H9 (cell line): ENCODE measurements at regions not wholly inside any gene's neighbourhood (a gene's known extent, or its start where the extent isn't known, plus 50 kb on each side); places are given as distances from the start of the nearest gene placed in this dataset.

Source experiments
- DNase-seq: peaks from one replicate; pipeline ENCODE4 v3.0.0-alpha.2; 2017
- H2AFZ ChIP-seq: one replicate; pipeline ENCODE4 v1.6.1; 2013; ENCODE audit warnings: mild to moderate bottlenecking, low read length, control low read depth, moderate library complexity
- H2AK5ac ChIP-seq: 2 replicates; pipeline ENCODE4 v1.6.1; 2013; ENCODE audit warnings: low read length, control low read depth, mixed read lengths; ENCODE audit not compliant: insufficient read length
- H2BK120ac ChIP-seq: one replicate; pipeline ENCODE4 v1.6.1; 2013; ENCODE audit warnings: low read depth, mild to moderate bottlenecking, low read length, control low read depth, inconsistent platforms; ENCODE audit not compliant: poor library complexity, severe bottlenecking
- H2BK12ac ChIP-seq: 2 replicates; pipeline ENCODE4 v1.6.1; 2013; ENCODE audit warnings: low read length, control low read depth, mixed read lengths, low read depth; ENCODE audit not compliant: insufficient read length
- H2BK15ac ChIP-seq: 2 replicates; pipeline ENCODE4 v1.6.1; 2013; ENCODE audit warnings: low read depth, low read length, control low read depth
- H2BK20ac ChIP-seq: one replicate; pipeline ENCODE4 v1.6.1; 2013; ENCODE audit warnings: low read depth, mild to moderate bottlenecking, low read length, control low read depth, inconsistent platforms; ENCODE audit not compliant: poor library complexity, severe bottlenecking
- H2BK5ac ChIP-seq: 2 replicates; pipeline ENCODE4 v1.6.1; 2013; ENCODE audit warnings: low read length, control low read depth, mixed read lengths; ENCODE audit not compliant: insufficient read length
- H3K14ac ChIP-seq: 2 replicates; pipeline ENCODE4 v1.6.1; 2013; ENCODE audit warnings: low read length, control low read depth; ENCODE audit not compliant: insufficient read depth
- H3K18ac ChIP-seq: 2 replicates; pipeline ENCODE4 v1.6.1; 2013; ENCODE audit warnings: low read depth, mild to moderate bottlenecking, mixed read lengths, low read length, control low read depth; ENCODE audit not compliant: insufficient read length
- H3K23ac ChIP-seq: 2 replicates; pipeline ENCODE4 v1.6.1; 2013; ENCODE audit warnings: low read length, control low read depth, mixed read lengths, low read depth; ENCODE audit not compliant: insufficient read length
- H3K23me2 ChIP-seq: 2 replicates; pipeline ENCODE4 v1.6.1; 2013; ENCODE audit warnings: low read depth, mild to moderate bottlenecking, mixed read lengths, low read length, control low read depth; ENCODE audit not compliant: insufficient read length, poor library complexity, severe bottlenecking
- H3K27ac ChIP-seq: 2 replicates; pipeline ENCODE4 v1.5.1; 2013; ENCODE audit warnings: low read length, control low read depth, mixed read lengths, low read depth; ENCODE audit not compliant: insufficient read length
- H3K27me3 ChIP-seq: 2 replicates; pipeline ENCODE4 v1.6.1; 2013; ENCODE audit warnings: low read length, control low read depth, inconsistent platforms; ENCODE audit not compliant: insufficient read depth
- H3K4ac ChIP-seq: 2 replicates; pipeline ENCODE4 v1.6.1; 2013; ENCODE audit warnings: low read depth, mild to moderate bottlenecking, control low read depth, inconsistent platforms, low read length, moderate library complexity
- H3K4me1 ChIP-seq: 2 replicates; pipeline ENCODE4 v1.6.1; 2013; ENCODE audit warnings: low read length, control low read depth, inconsistent platforms; ENCODE audit not compliant: insufficient read depth
- H3K4me2 ChIP-seq: 2 replicates; pipeline ENCODE4 v1.6.1; 2013; ENCODE audit warnings: low read length, control low read depth, mixed read lengths; ENCODE audit not compliant: insufficient read length, insufficient read depth
- H3K56ac ChIP-seq: 2 replicates; pipeline ENCODE4 v1.6.1; 2013; ENCODE audit warnings: low read depth, mild to moderate bottlenecking, mixed read lengths, low read length, control low read depth; ENCODE audit not compliant: insufficient read length
- H3K79me1 ChIP-seq: 2 replicates; pipeline ENCODE4 v1.6.1; 2013; ENCODE audit warnings: low read depth, mild to moderate bottlenecking, moderate library complexity, low read length, control low read depth, inconsistent platforms; ENCODE audit not compliant: insufficient read depth, poor library complexity, severe bottlenecking
- H3K79me2 ChIP-seq: 2 replicates; pipeline ENCODE4 v1.6.1; 2013; ENCODE audit warnings: low read length, control low read depth, inconsistent platforms; ENCODE audit not compliant: insufficient read depth
- H3K9ac ChIP-seq: 2 replicates; pipeline ENCODE4 v1.6.1; 2013; ENCODE audit warnings: low read length, control low read depth, mixed read lengths; ENCODE audit not compliant: insufficient read length; ENCODE audit errors: extremely low read depth
- H3K9me3 ChIP-seq: one replicate; pipeline ENCODE4 v1.6.1; 2013; ENCODE audit warnings: low read depth, low read length, inconsistent platforms; ENCODE audit not compliant: control insufficient read depth
- H3T11ph ChIP-seq: one replicate; pipeline ENCODE4 v1.6.1; 2013; ENCODE audit warnings: mild to moderate bottlenecking, low read length, control low read depth, inconsistent platforms
- H4K20me1 ChIP-seq: one replicate; pipeline ENCODE4 v1.6.1; 2013; ENCODE audit not compliant: control insufficient read depth, insufficient read length, insufficient read depth
- H4K5ac ChIP-seq: 2 replicates; pipeline ENCODE4 v1.6.1; 2013; ENCODE audit warnings: low read depth, mild to moderate bottlenecking, mixed read lengths, low read length, control low read depth; ENCODE audit not compliant: insufficient read length
- H4K8ac ChIP-seq: replicated peaks from 2 replicates; pipeline ENCODE4 v1.6.1; 2013; ENCODE audit warnings: low read length, control low read depth, mixed read lengths, low read depth; ENCODE audit not compliant: insufficient read length
- H4K91ac ChIP-seq: 2 replicates; pipeline ENCODE4 v1.6.1; 2013; ENCODE audit warnings: low read depth, mild to moderate bottlenecking, moderate library complexity, mixed read lengths, low read length, control low read depth; ENCODE audit not compliant: insufficient read length
- H3K27ac Mint-ChIP-seq, 3 experiments: 2 replicates in 2 of 3; 3 replicates in 1 of 3; pipeline ENCODE4 v1.8.0; 2020 to 2021; ENCODE audit warnings: mixed read lengths in 3 of 3, mild to moderate bottlenecking in 1 of 3, moderate library complexity in 1 of 3
- H3K27me3 Mint-ChIP-seq: 2 replicates; pipeline ENCODE4 v1.8.0; 2021; ENCODE audit warnings: low read depth, mild to moderate bottlenecking, moderate library complexity, mixed read lengths
- H3K36me3 Mint-ChIP-seq, 3 experiments: 2 replicates in 2 of 3; 3 replicates in 1 of 3; pipeline ENCODE4 v1.8.0; 2020 to 2021; ENCODE audit warnings: low read depth in 3 of 3, mixed read lengths in 3 of 3; ENCODE audit not compliant: insufficient read depth in 1 of 3
- H3K4me1 Mint-ChIP-seq, 2 experiments: 2 replicates each; pipeline ENCODE4 v1.8.0; 2020; ENCODE audit warnings: mixed read lengths in 2 of 2
- H3K4me3 Mint-ChIP-seq, 2 experiments: 2 replicates in 1 of 2; 3 replicates in 1 of 2; pipeline ENCODE4 v1.8.0; 2020 to 2021; ENCODE audit warnings: mild to moderate bottlenecking in 2 of 2, mixed read lengths in 2 of 2, moderate library complexity in 1 of 2
- H3K9me3 Mint-ChIP-seq, 2 experiments: 2 replicates in 1 of 2; 3 replicates in 1 of 2; pipeline ENCODE4 v1.8.0; 2020; ENCODE audit warnings: mild to moderate bottlenecking in 2 of 2, mixed read lengths in 2 of 2, moderate library complexity in 1 of 2
- WGBS: extraction: QIAGEN DNeasy Blood & Tissue Kit; methylation state at CpG from one replicate; pipeline ENCODE4 v1.1.7; 2013; ENCODE audit warnings: missing lambda C conversion rate, low lambda C conversion rate, mixed read lengths; ENCODE audit not compliant: insufficient read length; ENCODE audit errors: extremely low coverage; 5-methylcytosine and 5-hydroxymethylcytosine counted together
- TF ChIP-seq, protein P1 (sequence below): fragments of 200-600 bp; sonication (generic); conservative IDR thresholded peaks from 3 replicates; pipeline ENCODE4 v1.8.0; 2021; ENCODE audit warnings: antibody characterized with exemption, mild to moderate bottlenecking

DNA sequence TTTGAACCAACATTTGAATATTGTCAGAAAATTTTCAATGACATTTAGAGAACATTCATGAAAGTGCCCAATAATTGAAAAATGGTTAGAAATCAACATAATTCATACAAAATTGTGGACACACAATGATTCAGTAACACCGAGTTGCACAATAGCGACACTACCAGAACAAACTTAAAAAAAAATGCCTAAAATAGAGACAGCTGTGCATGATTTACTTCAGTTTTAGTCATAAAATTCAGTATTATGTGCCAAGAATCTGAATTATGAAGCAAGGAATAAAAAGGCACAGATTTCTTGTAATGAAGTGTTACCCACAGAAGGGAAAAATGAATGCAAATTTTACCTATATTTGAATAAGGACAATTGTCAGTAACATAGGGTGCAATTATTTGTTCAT lies 396.0 kb downstream of the SEMA3D start:
- Histone ChIP-seq H3T11ph (no peak overlapping the region), H3K56ac (no peak overlapping the region), H2BK15ac (no peak overlapping the region), H3K23ac (no peak overlapping the region), H2BK120ac (no peak overlapping the region), H2BK12ac (no peak overlapping the region), H3K27ac (no peak overlapping the region), H4K20me1 (no peaks in the 10 kb centered on the region), H2BK5ac (no peak overlapping the region), H3K14ac (no peak overlapping the region), H4K91ac (no peak overlapping the region), H2BK20ac (no peak overlapping the region), H3K18ac (no peak overlapping the region), H3K23me2 (no peaks in the 10 kb centered on the region), H4K8ac (no peak overlapping the region), H2AFZ (no peak overlapping the region), H3K4me1 (no peaks in the 10 kb centered on the region), H3K27me3 (no peaks in the 10 kb centered on the region), H3K79me2 (no peaks in the 10 kb centered on the region), H3K4ac (no peak overlapping the region), H2AK5ac (no peak overlapping the region), H4K5ac (no peak overlapping the region), H3K4me2 (no peak overlapping the region), H3K9ac (no peak overlapping the region), H3K79me1 (no peaks in the 10 kb centered on the region), H3K9me3 (no peaks in the 10 kb centered on the region)
- TF ChIP-seq, protein P1, sequence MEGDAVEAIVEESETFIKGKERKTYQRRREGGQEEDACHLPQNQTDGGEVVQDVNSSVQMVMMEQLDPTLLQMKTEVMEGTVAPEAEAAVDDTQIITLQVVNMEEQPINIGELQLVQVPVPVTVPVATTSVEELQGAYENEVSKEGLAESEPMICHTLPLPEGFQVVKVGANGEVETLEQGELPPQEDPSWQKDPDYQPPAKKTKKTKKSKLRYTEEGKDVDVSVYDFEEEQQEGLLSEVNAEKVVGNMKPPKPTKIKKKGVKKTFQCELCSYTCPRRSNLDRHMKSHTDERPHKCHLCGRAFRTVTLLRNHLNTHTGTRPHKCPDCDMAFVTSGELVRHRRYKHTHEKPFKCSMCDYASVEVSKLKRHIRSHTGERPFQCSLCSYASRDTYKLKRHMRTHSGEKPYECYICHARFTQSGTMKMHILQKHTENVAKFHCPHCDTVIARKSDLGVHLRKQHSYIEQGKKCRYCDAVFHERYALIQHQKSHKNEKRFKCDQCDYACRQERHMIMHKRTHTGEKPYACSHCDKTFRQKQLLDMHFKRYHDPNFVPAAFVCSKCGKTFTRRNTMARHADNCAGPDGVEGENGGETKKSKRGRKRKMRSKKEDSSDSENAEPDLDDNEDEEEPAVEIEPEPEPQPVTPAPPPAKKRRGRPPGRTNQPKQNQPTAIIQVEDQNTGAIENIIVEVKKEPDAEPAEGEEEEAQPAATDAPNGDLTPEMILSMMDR: no peak
- Mint-ChIP-seq H3K36me3 (peaks cover 0 to 4% (median 3%) of the 10 kb centered on the region in 3 experiments; a peak in 3 of 7 replicates), H3K9me3 (peaks cover 3 to 4% of the 10 kb centered on the region in 2 experiments), H3K27me3 (no peaks in the 10 kb centered on the region), H3K4me3 (no peak overlapping the region), H3K27ac (no peak overlapping the region), H3K4me1 (no peaks in the 10 kb centered on the region)
- DNase-seq: no peak
- no CpG with 5 or more reads among the region's 2 CpGs for WGBS
